SK-N-MC (cell line): ENCODE measurements at regions not wholly inside any gene's neighbourhood (a gene's known extent, or its start where the extent isn't known, plus 50 kb on each side); places are given as distances from the start of the nearest gene placed in this dataset.

Source experiments
- EZH2 ChIP-seq: fragments of 200-600 bp; sonication (generic); IDR thresholded peaks from one replicate; pipeline ENCODE4 v1.6.1; 2017; ENCODE audit warnings: antibody characterized with exemption
- FOXP2 ChIP-seq: optimal IDR thresholded peaks from 2 replicates; pipeline ENCODE3; 2011; ENCODE audit warnings: mild to moderate bottlenecking, moderate library complexity; ENCODE audit not compliant: insufficient read depth; ENCODE audit errors: extremely low read length, control extremely low read depth
- POLR2AphosphoS5 ChIP-seq: IDR thresholded peaks from 2 replicates; pipeline ENCODE4 v1.6.1; 2012; ENCODE audit warnings: mild to moderate bottlenecking, low read depth, low read length, borderline replicate concordance

DNA sequence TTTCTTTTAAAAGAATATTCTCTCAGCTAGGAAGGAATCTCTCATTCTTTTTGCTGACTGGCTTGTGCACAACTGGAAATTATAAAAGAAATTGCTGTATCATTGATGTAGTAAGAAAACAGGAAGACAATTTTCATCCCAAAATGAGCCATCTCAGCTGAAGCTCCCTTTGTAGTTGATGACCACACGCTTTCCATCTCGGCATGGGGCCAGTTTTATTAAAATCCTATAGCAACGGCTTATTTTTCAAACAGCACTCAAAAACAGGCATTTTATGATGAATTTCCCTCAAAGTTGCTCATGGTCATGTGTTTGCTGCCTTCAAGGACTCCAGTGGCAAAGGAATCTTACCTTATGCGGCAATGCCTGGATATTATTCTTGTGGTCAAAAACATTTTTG lies 62.4 kb upstream of the GLIS3 start:
- no peak for TF ChIP-seq EZH2
- no peak for TF ChIP-seq POLR2AphosphoS5
- no peak for TF ChIP-seq FOXP2
